HG03442 (cell line): ENCODE measurements at regions not wholly inside any gene's neighbourhood (a gene's known extent, or its start where the extent isn't known, plus 50 kb on each side); places are given as distances from the start of the nearest gene placed in this dataset.

Experiments
- ATAC-seq: cut with Tn5 transposase; IDR thresholded peaks from one replicate; pipeline ENCODE4 v1.9.1; 2021; ENCODE audit warnings: mild to moderate bottlenecking, moderate library complexity; ENCODE audit not compliant: unreplicated experiment

GRCh38 chr3:197353001-197353866, 54.8 kb upstream of the DLG1 start:
- no peak for ATAC-seq

GRCh38 chr3:197352382-197352781, 54.0 kb upstream of the DLG1 start:
- no peak for ATAC-seq

GRCh38 chr3:197350446-197350845, 52.0 kb upstream of the DLG1 start:
- ATAC-seq: no peak

GRCh38 chr3:197349368-197349767, 51.0 kb upstream of the DLG1 start:
- no peak for ATAC-seq
